Osteoblast (primary cell): ENCODE measurements at regions not wholly inside any gene's neighbourhood (a gene's known extent, or its start where the extent isn't known, plus 50 kb on each side); places are given as distances from the start of the nearest gene placed in this dataset.

ENCODE experiments used
- DNase-seq: peaks from one replicate; pipeline ENCODE4 v3.0.0; 2011; ENCODE audit warnings: low spot score, mixed read lengths; ENCODE audit not compliant: insufficient read length; ENCODE audit errors: missing footprints
- H2AFZ ChIP-seq: 2 replicates; pipeline ENCODE4 v1.6.0; 2011; ENCODE audit warnings: mild to moderate bottlenecking, low read length
- H3K27ac ChIP-seq: 2 replicates; pipeline ENCODE4 v1.5.1; 2011; ENCODE audit warnings: mild to moderate bottlenecking, low read depth, low read length, moderate library complexity
- H3K27me3 ChIP-seq: 2 replicates; pipeline ENCODE4 v1.6.0; 2012; ENCODE audit warnings: mild to moderate bottlenecking, control low read depth, inconsistent platforms, low read length, moderate library complexity; ENCODE audit not compliant: insufficient read depth
- H3K36me3 ChIP-seq: 2 replicates; pipeline ENCODE4 v1.5.1; 2011; ENCODE audit warnings: mild to moderate bottlenecking, low read length, control low read depth, moderate library complexity; ENCODE audit not compliant: insufficient read depth
- H3K4me1 ChIP-seq: 2 replicates; pipeline ENCODE4 v1.5.1; 2011; ENCODE audit warnings: mild to moderate bottlenecking, low read length, control low read depth, moderate library complexity; ENCODE audit not compliant: insufficient read depth
- H3K4me2 ChIP-seq: 2 replicates; pipeline ENCODE4 v1.6.0; 2011; ENCODE audit warnings: mild to moderate bottlenecking, low read length; ENCODE audit not compliant: insufficient read depth
- H3K4me3 ChIP-seq: fragments of 200-600 bp; sonication (generic); 3 replicates; pipeline ENCODE4 v1.5.1; 2012; ENCODE audit warnings: mild to moderate bottlenecking, low read length, inconsistent platforms; ENCODE audit not compliant: insufficient read depth
- H3K79me2 ChIP-seq: 2 replicates; pipeline ENCODE4 v1.6.0; 2012; ENCODE audit warnings: mild to moderate bottlenecking, low read length, control low read depth, inconsistent platforms; ENCODE audit not compliant: insufficient read depth
- H3K9me3 ChIP-seq: 2 replicates; pipeline ENCODE4 v1.5.1; 2011; ENCODE audit warnings: low read depth, low read length, control low read depth
- H4K20me1 ChIP-seq: 2 replicates; pipeline ENCODE4 v1.6.0; 2012; ENCODE audit warnings: mild to moderate bottlenecking, low read length, control low read depth; ENCODE audit not compliant: insufficient read depth
- TF ChIP-seq, protein P1 (sequence below): IDR thresholded peaks from 2 replicates; pipeline ENCODE4 v1.5.1; 2011; ENCODE audit warnings: mild to moderate bottlenecking, low read depth, low read length, moderate library complexity; ENCODE audit errors: extremely low read depth

DNA sequence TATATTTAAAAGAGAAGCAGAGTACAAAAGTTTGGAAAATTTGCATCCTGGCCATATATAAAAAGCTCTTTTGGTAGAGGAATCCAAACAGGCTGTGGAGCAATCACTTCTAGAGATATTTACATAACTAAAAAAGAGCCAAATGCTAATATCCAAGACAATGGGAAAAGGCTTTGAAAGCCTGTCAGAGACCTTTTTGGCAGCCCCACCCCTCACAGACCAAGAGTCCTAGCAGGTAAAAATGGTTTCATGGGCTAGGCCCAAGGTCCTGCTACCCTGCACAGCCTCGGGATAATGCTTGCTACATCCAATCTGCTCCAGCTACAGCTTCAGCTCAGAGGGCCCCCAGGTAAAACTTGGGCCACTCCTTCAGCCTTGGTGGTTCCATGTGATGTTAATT lies 430.2 kb upstream of the KCND2 start:
- Histone ChIP-seq H3K27me3 (no peaks in the 10 kb centered on the region), H3K36me3 (no peaks in the 10 kb centered on the region), H3K4me2 (no peak overlapping the region), H3K27ac (no peak overlapping the region), H3K9me3 (no peaks in the 10 kb centered on the region), H3K79me2 (no peaks in the 10 kb centered on the region), H2AFZ (no peak overlapping the region), H3K4me3 (no peak overlapping the region), H4K20me1 (no peaks in the 10 kb centered on the region), H3K4me1 (no peaks in the 10 kb centered on the region)
- TF ChIP-seq, protein P1, sequence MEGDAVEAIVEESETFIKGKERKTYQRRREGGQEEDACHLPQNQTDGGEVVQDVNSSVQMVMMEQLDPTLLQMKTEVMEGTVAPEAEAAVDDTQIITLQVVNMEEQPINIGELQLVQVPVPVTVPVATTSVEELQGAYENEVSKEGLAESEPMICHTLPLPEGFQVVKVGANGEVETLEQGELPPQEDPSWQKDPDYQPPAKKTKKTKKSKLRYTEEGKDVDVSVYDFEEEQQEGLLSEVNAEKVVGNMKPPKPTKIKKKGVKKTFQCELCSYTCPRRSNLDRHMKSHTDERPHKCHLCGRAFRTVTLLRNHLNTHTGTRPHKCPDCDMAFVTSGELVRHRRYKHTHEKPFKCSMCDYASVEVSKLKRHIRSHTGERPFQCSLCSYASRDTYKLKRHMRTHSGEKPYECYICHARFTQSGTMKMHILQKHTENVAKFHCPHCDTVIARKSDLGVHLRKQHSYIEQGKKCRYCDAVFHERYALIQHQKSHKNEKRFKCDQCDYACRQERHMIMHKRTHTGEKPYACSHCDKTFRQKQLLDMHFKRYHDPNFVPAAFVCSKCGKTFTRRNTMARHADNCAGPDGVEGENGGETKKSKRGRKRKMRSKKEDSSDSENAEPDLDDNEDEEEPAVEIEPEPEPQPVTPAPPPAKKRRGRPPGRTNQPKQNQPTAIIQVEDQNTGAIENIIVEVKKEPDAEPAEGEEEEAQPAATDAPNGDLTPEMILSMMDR, result no peak
- DNase-seq, result no peak

DNA sequence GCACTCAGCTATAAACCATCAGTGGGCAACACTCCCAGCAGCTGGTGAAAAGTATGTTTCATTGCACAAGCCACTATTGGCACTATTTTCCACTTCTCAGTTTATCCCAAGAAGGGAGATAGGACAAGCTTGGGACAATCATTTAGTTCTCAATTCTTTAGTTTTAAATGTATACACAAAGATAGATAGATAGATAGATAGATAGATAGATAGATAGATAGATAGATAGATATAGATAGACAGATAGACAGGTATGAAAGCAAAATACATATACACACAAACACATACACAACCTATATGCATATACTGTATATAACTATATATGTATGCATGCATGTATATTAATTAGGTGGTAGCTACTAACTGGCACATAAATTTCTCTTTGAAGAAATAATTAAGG lies 411.6 kb upstream of the KCND2 start:
- Histone ChIP-seq H3K9me3 (no peaks in the 10 kb centered on the region), H3K4me1 (no peaks in the 10 kb centered on the region)
- TF ChIP-seq, protein P1, result no peak

DNA sequence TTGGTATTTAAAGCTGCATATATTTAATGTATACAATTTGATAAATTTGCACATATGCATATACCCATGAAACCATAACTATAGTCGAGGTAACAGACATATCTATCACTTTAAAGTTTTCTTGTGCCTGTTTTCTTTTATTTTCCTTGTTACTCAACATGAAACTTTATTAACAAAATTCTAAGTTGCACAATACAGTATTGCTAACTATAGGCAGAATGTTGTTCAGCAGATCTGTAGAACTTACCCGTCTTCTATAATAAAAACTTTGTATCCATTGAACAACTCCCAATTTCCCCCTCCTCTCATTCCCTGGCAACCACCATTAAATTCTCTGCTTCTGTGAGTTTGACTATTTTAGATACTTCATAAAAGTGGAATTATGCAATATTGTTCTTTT lies 404.6 kb upstream of the KCND2 start:
- Histone ChIP-seq H3K4me3 (no peak overlapping the region), H3K79me2 (no peaks in the 10 kb centered on the region), H3K27me3 (no peaks in the 10 kb centered on the region), H3K4me1 (no peaks in the 10 kb centered on the region), H3K27ac (no peak overlapping the region), H3K9me3 (no peaks in the 10 kb centered on the region), H4K20me1 (no peaks in the 10 kb centered on the region), H3K36me3 (no peaks in the 10 kb centered on the region), H2AFZ (no peak overlapping the region), H3K4me2 (no peak overlapping the region)
- TF ChIP-seq, protein P1, result no peak
- no peak for DNase-seq

More for the DNA sequence above, 411.6 kb upstream of the KCND2 start:
- Histone ChIP-seq H4K20me1 (no peaks in the 10 kb centered on the region), H3K4me2 (no peak overlapping the region), H3K27ac (no peak overlapping the region), H2AFZ (no peak overlapping the region), H3K4me3 (no peak overlapping the region), H3K27me3 (no peaks in the 10 kb centered on the region), H3K79me2 (no peaks in the 10 kb centered on the region), H3K36me3 (no peaks in the 10 kb centered on the region)
- DNase-seq, result no peak

DNA sequence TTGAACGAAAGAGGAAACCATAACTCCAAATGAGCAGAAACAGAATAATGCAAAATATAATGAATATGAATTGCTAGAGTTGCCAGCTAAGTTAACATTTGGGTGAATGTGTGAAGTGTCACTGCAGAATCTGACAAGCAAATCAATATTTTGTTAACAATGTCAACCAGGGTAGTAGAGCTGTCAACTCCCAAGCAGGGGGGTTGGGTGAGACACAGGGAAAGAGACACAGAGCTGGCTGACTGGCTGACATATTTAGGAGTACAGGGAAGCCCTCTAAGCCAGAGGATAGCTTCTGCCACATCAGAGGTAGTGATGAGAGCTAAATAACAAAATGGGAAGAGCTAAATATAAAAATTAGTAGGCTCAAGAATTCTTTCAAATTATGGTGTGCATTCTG lies 393.1 kb upstream of the KCND2 start:
- no peaks in the 10 kb centered on the region for H3K36me3 ChIP-seq
- H3K27me3 ChIP-seq, result no peaks in the 10 kb centered on the region
- no peak for DNase-seq
- H3K4me2 ChIP-seq, result no peak overlapping the region
- TF ChIP-seq, protein P1, result no peak
- H2AFZ ChIP-seq, result no peak overlapping the region
- H3K9me3 ChIP-seq, result no peaks in the 10 kb centered on the region
- no peaks in the 10 kb centered on the region for H3K79me2 ChIP-seq
- H3K27ac ChIP-seq, result no peak overlapping the region
- no peaks in the 10 kb centered on the region for H4K20me1 ChIP-seq
- H3K4me1 ChIP-seq, result no peaks in the 10 kb centered on the region
- no peak overlapping the region for H3K4me3 ChIP-seq
